ENCODE measurements at regions not wholly inside any gene's neighbourhood (a gene's known extent, or its start where the extent isn't known, plus 50 kb on each side); places are given as distances from the start of the nearest gene placed in this dataset.

DNA sequence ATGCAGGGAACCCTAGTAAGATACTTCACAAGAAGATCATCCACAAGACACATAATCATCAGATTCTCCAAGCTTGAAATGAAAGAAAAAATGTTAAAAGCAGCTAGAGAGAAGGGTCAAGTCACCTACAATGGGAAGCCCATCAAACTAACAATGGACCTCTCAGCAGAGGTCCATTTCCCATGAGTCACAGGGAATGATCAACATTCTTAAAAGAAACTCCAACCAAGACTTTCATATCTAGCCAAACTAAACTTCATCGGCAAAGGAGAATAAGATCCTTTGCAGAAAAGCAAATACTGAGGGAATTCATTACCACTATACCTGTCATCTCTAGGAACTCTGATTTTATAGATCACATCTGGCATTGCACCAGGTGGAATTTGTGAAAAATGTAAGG, 52.9 kb upstream of the SPATA31E1 start:
- no peak overlapping the region for H3K9ac ChIP-seq (ENCODE audit: insufficient read depth in 1 of 2, low read depth in 2 of 2, low read length in 2 of 2)
- no peak for TF ChIP-seq LARP7 (IDR thresholded peaks at IDR 0.05)
- no peak for TF ChIP-seq DDX20 (tag; IDR thresholded peaks at IDR 0.05; ENCODE audit: low read depth)
- no peak for TF ChIP-seq GTF2F1 (IDR thresholded peaks at IDR 0.05; ENCODE audit: low read depth, low read length)
- no peak for TF ChIP-seq ZNF121 (CRISPR knock-in tag; conservative IDR thresholded peaks at IDR 0.05)
- no peak for TF ChIP-seq ILF3 (IDR thresholded peaks at IDR 0.05; ENCODE audit: borderline replicate concordance)
- no peak for TF ChIP-seq TOE1 (IDR thresholded peaks at IDR 0.05; ENCODE audit: borderline replicate concordance)
- TF ChIP-seq TOE1 (CRISPR knock-in tag; IDR thresholded peaks at IDR 0.05; ENCODE audit: borderline replicate concordance, low read depth), result no peak
- no peak overlapping the region for H2AFZ ChIP-seq (ENCODE audit: low read depth, low read length)
- ChIA-PET POLR2A (no interaction called here), CTCF (ENCODE audit: low intra/inter-chr PET ratio) (no interaction called here)
- ATAC-seq, result no peak
- no TSS peak for BruUV-seq (replicated peaks)
- no peaks in the 10 kb centered on the region for H3K36me3 ChIP-seq (ENCODE audit: control insufficient read depth, insufficient read depth, low read length)
- H3K4me1 ChIP-seq (replicated peaks in 1 of 2; ENCODE audit: control insufficient read depth in 2 of 2, insufficient read depth in 2 of 2, low read length in 2 of 2), result peaks cover 0 to 4% of the 10 kb centered on the region in 2 experiments; a peak in 3 of 5 replicates
- in situ Hi-C loops (cut with MboI), result no loop called here
- intact Hi-C loops (cut with micrococcal nuclease), result no loop called here
- H4K20me1 ChIP-seq (replicated peaks; ENCODE audit: control insufficient read depth, insufficient read depth, low read length), result no peaks in the 10 kb centered on the region; the same call in 1 of the 2 replicates
- H3K9me1 ChIP-seq (ENCODE audit: control insufficient read depth, insufficient read depth, low read length), result no peaks in the 10 kb centered on the region
- WGBS (ENCODE audit: insufficient coverage, low coverage, missing lambda C conversion rate), result 13% methylated on average over 1 of the region's 1 CpG
- H3K27ac ChIP-seq (ENCODE audit: extremely low read depth, low read depth, low read length), result no peak overlapping the region
- no peaks in the 10 kb centered on the region for H3K9me3 ChIP-seq (replicated peaks; ENCODE audit: control insufficient read depth, insufficient read depth, low read depth, low read length)
- FAIRE-seq, result no peak
- no peak for DNase-seq (ENCODE audit: extremely low read depth in 1 of 4, low spot score in 3 of 4)
- H3K79me2 ChIP-seq (ENCODE audit: control insufficient read depth, insufficient read depth, low read length), result no peaks in the 10 kb centered on the region
- H3K4me3 ChIP-seq, result no peak overlapping the region
- no peak overlapping the region for H3K4me2 ChIP-seq (ENCODE audit: insufficient read depth, low read length)
- H3K27me3 ChIP-seq (ENCODE audit: control insufficient read depth in 2 of 2, insufficient read depth in 2 of 2, low read length in 2 of 2), result peaks cover 3 to 26% of the 10 kb centered on the region in 2 experiments; a peak in 3 of 5 replicates

DNA sequence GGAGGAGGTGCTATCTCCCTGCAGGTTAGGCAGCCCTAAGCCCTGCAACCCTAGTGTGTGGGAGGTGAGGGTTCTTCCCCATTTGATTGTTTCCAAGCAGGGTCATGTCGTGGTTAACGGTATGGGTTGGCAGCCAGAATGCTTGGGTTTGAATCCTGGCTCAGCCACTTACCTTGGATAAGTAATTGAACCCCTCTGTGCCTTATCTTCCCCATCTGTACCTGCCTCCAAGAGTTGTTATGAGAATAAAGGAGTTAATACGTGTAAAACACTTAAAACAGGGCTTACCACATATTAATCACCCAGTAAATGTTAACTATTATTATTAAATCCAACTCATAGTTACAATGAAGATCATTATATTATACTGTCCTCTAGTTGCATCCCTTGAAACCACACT, 52.2 kb upstream of the SPATA31E1 start:
- no TSS peak for BruUV-seq (replicated peaks)
- in situ Hi-C loops (cut with MboI), result no loop called here
- CTCF ChIA-PET (ENCODE audit: low intra/inter-chr PET ratio), result no interaction called here
- no peak overlapping the region for H3K9ac ChIP-seq (ENCODE audit: insufficient read depth in 1 of 2, low read depth in 2 of 2, low read length in 2 of 2)
- no peak for ATAC-seq
- no peak overlapping the region for H3K4me3 ChIP-seq
- no peaks in the 10 kb centered on the region for H3K36me3 ChIP-seq (ENCODE audit: control insufficient read depth, insufficient read depth, low read length)
- H2AFZ ChIP-seq (ENCODE audit: low read depth, low read length), result no peak overlapping the region
- no peak overlapping the region for H3K4me2 ChIP-seq (ENCODE audit: insufficient read depth, low read length)
- no peaks in the 10 kb centered on the region for H3K9me1 ChIP-seq (ENCODE audit: control insufficient read depth, insufficient read depth, low read length)
- H3K27me3 ChIP-seq (ENCODE audit: control insufficient read depth in 2 of 2, insufficient read depth in 2 of 2, low read length in 2 of 2), result peaks cover 3 to 32% of the 10 kb centered on the region in 2 experiments; a peak in 4 of 5 replicates
- intact Hi-C loops (cut with micrococcal nuclease), result no loop called here
- H4K20me1 ChIP-seq (replicated peaks; ENCODE audit: control insufficient read depth, insufficient read depth, low read length), result no peaks in the 10 kb centered on the region; the same call in 1 of the 2 replicates
- H3K79me2 ChIP-seq (ENCODE audit: control insufficient read depth, insufficient read depth, low read length), result no peaks in the 10 kb centered on the region
- 0% methylated on average over 1 of the region's 3 CpGs for WGBS (ENCODE audit: insufficient coverage, low coverage, missing lambda C conversion rate)
- no peak for DNase-seq (ENCODE audit: extremely low read depth in 1 of 4, low spot score in 3 of 4)
- no peak for TF ChIP-seq NR1H2 (CRISPR knock-in tag; IDR thresholded peaks at IDR 0.05)
- TF ChIP-seq, protein P1, sequence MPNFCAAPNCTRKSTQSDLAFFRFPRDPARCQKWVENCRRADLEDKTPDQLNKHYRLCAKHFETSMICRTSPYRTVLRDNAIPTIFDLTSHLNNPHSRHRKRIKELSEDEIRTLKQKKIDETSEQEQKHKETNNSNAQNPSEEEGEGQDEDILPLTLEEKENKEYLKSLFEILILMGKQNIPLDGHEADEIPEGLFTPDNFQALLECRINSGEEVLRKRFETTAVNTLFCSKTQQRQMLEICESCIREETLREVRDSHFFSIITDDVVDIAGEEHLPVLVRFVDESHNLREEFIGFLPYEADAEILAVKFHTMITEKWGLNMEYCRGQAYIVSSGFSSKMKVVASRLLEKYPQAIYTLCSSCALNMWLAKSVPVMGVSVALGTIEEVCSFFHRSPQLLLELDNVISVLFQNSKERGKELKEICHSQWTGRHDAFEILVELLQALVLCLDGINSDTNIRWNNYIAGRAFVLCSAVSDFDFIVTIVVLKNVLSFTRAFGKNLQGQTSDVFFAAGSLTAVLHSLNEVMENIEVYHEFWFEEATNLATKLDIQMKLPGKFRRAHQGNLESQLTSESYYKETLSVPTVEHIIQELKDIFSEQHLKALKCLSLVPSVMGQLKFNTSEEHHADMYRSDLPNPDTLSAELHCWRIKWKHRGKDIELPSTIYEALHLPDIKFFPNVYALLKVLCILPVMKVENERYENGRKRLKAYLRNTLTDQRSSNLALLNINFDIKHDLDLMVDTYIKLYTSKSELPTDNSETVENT (CRISPR knock-in tag; IDR thresholded peaks at IDR 0.05), result no peak
- TF ChIP-seq, protein P2, sequence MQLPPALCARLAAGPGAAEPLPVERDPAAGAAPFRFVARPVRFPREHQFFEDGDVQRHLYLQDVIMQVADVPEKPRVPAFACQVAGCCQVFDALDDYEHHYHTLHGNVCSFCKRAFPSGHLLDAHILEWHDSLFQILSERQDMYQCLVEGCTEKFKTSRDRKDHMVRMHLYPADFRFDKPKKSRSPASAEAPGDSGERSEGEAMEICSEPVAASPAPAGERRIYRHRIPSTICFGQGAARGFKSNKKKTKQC (CRISPR knock-in tag; IDR thresholded peaks at IDR 0.05), result no peak
- TF ChIP-seq, protein P3, sequence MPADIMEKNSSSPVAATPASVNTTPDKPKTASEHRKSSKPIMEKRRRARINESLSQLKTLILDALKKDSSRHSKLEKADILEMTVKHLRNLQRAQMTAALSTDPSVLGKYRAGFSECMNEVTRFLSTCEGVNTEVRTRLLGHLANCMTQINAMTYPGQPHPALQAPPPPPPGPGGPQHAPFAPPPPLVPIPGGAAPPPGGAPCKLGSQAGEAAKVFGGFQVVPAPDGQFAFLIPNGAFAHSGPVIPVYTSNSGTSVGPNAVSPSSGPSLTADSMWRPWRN (IDR thresholded peaks at IDR 0.05; ENCODE audit: low read depth), result no peak
- no peak for TF ChIP-seq SIRT6 (IDR thresholded peaks at IDR 0.05; ENCODE audit: low read depth, low read length)
- no peak for TF ChIP-seq KLF6 (CRISPR knock-in tag; IDR thresholded peaks at IDR 0.05; ENCODE audit: borderline replicate concordance)
- no peaks in the 10 kb centered on the region; a peak in 1 of 5 replicates for H3K4me1 ChIP-seq (replicated peaks in 1 of 2; ENCODE audit: control insufficient read depth in 2 of 2, insufficient read depth in 2 of 2, low read length in 2 of 2)
- H3K27ac ChIP-seq (ENCODE audit: extremely low read depth, low read depth, low read length), result no peak overlapping the region
- no peaks in the 10 kb centered on the region for H3K9me3 ChIP-seq (replicated peaks; ENCODE audit: control insufficient read depth, insufficient read depth, low read depth, low read length)
- FAIRE-seq, result no peak
- POLR2A ChIA-PET, result no interaction called here
